Activated CD4-positive, alpha-beta T cell treated with anti-CD3 and anti-CD28 coated beads, Interleukin-2, amount 50 U/mL, for 16 hours (primary cell): ENCODE measurements at regions not wholly inside any gene's neighbourhood (a gene's known extent, or its start where the extent isn't known, plus 50 kb on each side); places are given as distances from the start of the nearest gene placed in this dataset.
"Not testable (repeated sequence)": the region's sequence is repeated elsewhere in the genome, so short reads cannot be mapped to it uniquely, and the experiment has no call there.

Source experiments
- DNase-seq: peaks from one replicate; pipeline ENCODE4 v3.0.0-alpha.2; 2020

GRCh38 chr1:203999618-204000017, 73.3 kb upstream of the SOX13 start:
- no peak for DNase-seq

DNA sequence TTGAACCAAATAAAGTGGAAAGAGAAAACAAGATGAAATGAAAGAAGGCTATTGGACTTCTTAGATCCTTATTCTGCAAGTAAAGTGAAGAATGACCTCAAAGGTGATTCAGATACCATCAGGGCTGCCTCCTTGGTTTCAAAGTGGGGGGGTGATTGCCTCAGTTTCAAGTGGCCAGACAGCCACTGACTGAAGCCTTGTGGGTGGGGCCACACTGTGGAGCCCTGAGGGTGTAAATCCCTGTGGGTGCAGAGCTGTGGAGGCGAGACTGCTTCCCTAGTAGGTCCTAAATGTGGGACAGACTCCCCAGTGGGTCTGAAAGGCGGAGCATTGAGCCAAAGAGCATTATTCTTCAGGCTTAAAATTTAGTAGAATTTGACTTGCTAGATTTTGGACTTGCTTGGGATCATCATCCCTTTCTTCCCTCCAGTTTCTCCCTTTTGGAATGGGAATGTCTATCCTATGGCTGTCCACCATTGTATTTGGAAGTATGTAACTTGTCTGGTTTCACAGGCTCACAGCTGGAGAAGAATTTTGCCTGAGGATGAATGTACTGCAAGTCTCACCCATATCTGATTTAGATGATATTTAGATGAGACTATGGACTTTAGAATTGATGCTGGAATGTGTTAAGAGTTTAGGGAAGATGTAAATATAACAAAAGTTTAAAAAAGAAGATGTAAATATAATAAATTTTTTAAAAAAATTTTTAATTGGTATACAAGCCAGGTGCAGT, 71.6 kb upstream of the SOX13 start:
- no peak for DNase-seq

DNA sequence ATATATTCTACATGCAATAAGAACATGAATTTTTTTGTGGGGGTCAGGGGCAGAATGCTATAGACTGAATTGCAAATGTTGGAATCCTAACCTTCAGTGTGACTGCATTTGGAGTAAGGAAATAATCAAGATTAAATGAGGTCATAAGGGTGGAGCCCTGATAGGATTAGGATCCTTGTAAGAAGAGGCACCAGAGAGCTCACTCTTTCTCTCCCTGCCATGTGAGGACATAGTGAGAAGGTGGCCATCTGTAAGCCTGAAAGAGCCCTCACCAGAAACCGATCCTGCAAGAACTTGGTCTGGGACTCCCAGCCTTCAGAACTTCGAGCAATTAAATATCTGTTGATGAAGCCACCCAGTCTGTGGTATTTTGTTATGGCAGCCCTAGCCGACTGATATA, 70.3 kb upstream of the SOX13 start:
- no peak for DNase-seq

GRCh38 chr1:204003536-204003935, 69.4 kb upstream of the SOX13 start:
- DNase-seq = no peak

- no peak for DNase-seq
Measured at GRCh38 chr1:204011426-204011825, 61.5 kb upstream of the SOX13 start.

GRCh38 chr1:204013052-204013451, 59.9 kb upstream of the SOX13 start:
- no peak for DNase-seq

DNA sequence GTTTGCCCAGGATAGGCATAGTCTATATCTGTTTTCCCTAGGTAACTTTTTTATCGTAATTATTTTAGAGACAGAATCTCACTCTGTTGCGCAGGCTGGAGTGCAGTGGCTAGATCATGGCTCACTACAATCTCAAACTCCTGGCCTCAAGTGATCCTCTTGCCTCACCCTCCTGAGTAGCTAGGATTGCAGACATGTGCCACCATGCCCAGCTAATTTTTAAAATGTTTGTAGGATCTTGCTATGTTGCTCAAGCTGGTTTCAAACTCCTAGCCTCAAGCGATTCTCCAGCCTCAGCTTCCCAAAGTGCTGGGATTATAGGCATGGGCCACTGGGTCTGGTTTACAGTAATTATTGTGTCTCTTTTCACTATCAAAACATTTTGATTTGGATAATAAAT, 58.6 kb upstream of the SOX13 start:
- no peak for DNase-seq

GRCh38 chr1:204014961-204015360, 58.0 kb upstream of the SOX13 start:
- DNase-seq = not testable (repeated sequence)

DNA sequence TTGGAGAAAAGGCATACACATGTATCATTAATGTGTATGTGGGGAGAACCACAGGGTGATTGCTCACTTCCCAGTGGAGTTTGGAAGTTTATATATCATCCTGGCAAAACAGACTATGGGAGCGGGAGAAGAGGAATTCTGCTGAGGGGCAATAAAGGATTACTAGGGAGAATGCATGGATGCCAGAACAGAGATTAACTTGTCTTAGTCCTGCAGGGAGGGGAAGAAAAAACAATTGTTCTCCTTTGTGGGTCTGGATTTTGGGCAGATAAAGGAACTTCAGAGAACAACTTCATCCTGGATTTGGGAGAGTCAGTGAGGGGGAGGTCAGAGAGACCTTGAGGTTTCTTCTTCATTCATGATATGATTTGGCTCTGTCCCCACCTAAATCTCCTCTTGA, 55.9 kb upstream of the SOX13 start:
- no peak for DNase-seq

GRCh38 chr1:204018460-204018859, 54.5 kb upstream of the SOX13 start:
- no peak for DNase-seq
